ENCODE measurements at regions not wholly inside any gene's neighbourhood (a gene's known extent, or its start where the extent isn't known, plus 50 kb on each side); places are given as distances from the start of the nearest gene placed in this dataset.
"Not testable (repeated sequence)": the region's sequence is repeated elsewhere in the genome, so short reads cannot be mapped to it uniquely, and the experiment has no call there.

GRCh38 chr3:18987862-18988447 is 160.4 kb upstream of the KCNH8 start:
- DNase-seq: no peak

DNA sequence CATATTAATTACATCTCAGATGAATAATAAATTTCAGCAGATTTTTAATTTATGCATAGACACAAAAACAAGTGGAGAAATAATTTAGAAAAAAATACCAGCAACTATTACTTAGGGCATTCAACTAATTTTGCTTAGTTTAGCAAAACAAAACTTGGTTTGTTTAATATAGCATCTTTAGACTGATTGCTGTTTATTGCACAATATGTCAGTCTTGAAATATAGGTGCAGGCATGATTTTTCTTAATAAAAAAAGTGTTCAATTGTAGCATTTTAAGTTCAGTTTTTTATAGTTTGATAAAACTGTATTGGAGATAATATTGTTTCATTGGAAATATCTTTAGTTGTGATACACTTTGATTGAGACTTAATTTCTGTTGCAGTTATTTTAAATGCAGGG is 161.2 kb upstream of the KCNH8 start:
- no peak for DNase-seq

GRCh38 chr3:18982920-18983319 is 165.4 kb upstream of the KCNH8 start:
- no peak for DNase-seq

GRCh38 chr3:18976102-18976501 is 172.2 kb upstream of the KCNH8 start:
- DNase-seq: not testable (repeated sequence)

- DNase-seq: no peak
Observed at GRCh38 chr3:18968120-18968519, 180.2 kb upstream of the KCNH8 start.

DNA sequence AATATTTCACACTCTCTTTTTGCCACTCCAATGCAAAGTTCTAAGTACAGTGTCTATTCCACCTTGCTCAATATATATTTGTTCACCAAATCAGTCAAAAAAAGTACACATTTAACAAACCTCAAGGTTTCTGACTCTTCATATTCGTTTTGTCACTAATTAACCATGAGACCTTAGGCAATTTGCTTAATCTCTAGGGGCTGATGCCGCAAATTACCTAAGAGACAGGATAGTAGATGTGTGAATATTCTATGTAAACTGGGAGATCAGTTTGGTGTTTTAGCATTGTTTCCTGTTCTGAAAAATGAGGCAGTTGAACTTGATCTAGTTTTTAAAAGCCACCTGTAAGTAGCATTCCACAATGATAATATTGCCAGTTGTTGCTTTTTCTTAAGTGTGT is 182.5 kb upstream of the KCNH8 start:
- DNase-seq: no peak

DNA sequence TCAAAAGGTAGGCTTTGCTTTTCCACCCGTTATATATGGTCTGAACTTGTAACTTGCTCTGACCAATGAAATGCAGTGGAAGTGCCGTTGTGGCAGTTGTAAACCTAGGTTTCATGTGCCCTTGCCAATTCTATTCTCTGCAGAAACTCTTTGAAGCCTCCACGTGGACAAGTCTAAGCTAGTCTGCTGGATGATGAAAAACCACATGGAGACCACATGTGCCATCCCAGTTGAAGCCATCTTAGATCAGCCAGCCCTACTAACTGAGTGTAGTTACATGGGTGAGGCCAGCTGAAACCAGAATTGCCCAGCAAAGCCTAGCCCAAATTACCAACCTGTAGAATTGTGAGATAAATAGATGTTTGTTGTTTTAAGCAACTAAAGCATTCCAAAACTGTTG is 183.7 kb upstream of the KCNH8 start:
- DNase-seq: no peak

- DNase-seq: no peak
Observed at GRCh38 chr3:18951333-18951732, 197.0 kb upstream of the KCNH8 start.

- no peak for DNase-seq
Observed at GRCh38 chr3:18946524-18946923, 201.8 kb upstream of the KCNH8 start.

DNA sequence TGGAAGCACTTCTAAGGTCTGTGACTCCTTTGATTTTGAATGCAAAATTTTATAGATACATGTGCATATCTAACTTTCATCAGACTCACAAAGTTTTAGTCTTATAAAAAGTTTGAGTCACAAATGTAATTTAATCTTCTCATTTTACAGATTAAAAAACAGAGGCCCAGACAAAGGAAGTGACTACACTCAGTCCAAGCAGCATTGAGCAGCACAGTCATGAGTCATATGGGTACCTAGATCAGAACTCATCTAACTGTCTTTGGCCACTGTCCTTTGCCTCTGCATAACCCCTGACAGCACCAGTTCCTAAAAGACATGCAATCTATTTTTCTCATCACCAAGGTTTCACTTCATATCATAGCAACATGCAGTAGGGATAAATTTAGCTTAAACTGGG is 210.7 kb upstream of the KCNH8 start:
- no peak for DNase-seq

GRCh38 chr3:18919158-18919557 is 229.2 kb upstream of the KCNH8 start:
- no peak for DNase-seq

- DNase-seq: no peak
Observed at GRCh38 chr3:18917923-18918322, 230.4 kb upstream of the KCNH8 start.

GRCh38 chr3:18902081-18902793 is 246.1 kb upstream of the KCNH8 start:
- no peak for DNase-seq

DNA sequence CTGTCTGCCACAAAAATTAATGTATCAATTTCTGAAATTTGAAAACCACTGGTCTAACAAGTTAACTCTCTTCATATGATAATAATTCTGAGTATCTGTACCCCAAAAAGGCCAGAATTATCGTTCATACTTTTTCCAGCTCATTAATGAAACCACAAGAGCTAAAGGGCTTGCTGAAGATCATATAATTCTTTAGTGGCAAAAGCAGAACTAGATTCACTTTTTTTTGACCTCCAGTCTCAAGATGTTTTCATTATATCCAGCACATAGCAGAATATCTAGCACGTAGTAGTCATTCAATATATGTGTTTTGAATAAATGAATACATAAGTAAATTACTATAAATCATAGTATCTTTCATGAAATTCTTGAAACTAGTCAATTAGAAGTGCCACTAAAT is 246.7 kb upstream of the KCNH8 start:
- no peak for DNase-seq

DNA sequence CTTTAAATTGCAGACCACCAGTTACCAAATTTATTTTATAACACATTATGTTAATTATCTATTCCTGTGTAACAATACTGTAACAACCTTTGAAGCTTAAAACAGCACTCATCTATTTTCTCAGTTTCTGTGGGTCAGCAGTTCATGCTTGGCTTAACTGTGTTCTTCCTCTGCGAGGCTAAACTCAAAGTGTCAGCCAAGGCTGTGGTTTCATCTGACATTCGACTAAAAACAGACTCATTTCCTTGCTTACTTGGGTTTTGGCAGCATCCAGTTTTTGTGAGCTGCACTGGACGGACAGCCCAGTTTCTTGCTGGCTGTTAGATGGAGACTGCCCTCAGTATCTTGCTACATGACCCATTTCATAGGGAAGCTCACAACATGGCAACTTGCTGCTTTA is 247.3 kb upstream of the KCNH8 start:
- no peak for DNase-seq

DNA sequence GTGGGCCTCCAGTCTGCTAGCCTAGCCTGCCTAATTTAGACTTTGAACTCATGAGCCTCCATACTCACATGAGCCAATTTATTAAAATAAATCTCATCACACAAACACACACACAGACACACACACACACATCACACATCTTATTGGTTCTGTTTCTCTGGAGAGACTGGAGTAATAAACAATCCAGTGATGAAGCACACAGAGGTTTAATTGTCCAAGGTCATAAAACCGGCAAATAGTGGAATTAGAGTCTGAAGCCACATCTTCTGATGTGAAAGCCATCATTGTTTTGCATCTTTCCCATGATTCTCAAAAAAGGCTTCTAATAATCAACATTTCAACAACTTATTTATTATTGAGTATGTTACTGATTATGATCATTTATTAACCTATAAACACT is 249.4 kb upstream of the KCNH8 start:
- no peak for DNase-seq

DNA sequence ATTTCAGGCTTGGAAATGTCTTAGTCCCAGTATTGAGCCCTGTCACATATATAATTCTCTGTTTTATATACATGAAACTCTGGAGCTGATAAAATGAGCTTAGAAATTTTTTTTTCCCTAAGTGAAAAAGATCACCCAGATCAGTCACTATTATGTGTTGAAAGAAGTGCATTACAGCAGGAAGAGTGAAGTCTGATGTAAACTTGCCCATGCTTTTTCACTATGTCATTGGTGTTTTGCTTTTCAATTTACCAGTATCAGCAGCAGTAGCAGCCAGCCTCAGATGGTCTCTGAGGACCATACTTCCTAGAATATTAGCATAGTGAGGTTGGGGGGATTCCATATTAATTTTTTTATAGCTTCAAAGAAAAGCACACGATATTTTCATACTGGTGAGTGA is 255.6 kb upstream of the KCNH8 start:
- no peak for DNase-seq

DNA sequence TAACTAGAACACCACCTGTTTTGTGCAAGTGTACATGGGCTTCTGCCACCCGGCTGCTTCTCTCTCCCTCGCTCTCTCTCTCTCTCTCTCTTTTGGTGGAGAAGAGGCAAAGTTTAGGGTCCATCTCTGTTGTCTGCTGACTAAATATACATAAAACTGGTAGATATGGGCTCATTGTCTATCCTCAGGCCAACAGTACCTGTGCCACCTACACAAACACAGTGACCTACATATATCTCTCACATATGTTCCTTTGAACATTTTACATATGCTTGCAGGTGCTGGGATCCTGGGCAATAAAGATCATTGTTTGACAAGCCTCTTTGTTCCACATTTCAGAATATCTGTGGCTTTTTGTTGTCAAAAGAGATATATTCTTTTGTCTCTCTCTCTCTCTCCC is 256.3 kb upstream of the KCNH8 start:
- no peak for DNase-seq

- DNase-seq: no peak
Observed at GRCh38 chr3:18891641-18892040, 256.7 kb upstream of the KCNH8 start.

GRCh38 chr3:18890449-18890848 is 257.9 kb upstream of the KCNH8 start:
- DNase-seq: no peak

GRCh38 chr3:18888819-18889218 is 259.5 kb upstream of the KCNH8 start:
- no peak for DNase-seq

- no peak for DNase-seq
Observed at GRCh38 chr3:18888370-18888769, 259.9 kb upstream of the KCNH8 start.

DNA sequence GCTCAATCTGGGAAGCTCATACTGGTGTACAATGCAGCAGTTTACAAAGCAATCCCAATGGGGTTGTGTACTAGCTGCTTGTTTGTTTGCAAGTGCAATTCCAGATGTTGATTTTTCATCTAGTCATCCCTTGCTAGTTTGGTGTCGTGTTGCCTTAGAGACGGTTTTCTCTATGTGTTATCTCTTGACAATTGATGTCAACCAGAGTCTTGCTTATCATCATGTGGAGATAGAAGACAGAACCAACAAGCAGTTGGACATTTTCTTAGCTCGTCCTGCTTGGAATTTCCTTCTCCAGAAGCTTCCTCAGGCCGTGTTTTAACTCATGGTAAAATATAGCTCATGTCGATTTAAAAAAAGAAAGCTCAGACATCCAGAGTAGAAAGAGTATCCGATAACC is 262.0 kb upstream of the KCNH8 start:
- no peak for DNase-seq

- no peak for DNase-seq
Observed at GRCh38 chr3:18885612-18886011, 262.7 kb upstream of the KCNH8 start.

- DNase-seq: no peak
Observed at GRCh38 chr3:18883571-18883970, 264.7 kb upstream of the KCNH8 start.
